ENCODE measurements at regions not wholly inside any gene's neighbourhood (a gene's known extent, or its start where the extent isn't known, plus 50 kb on each side); places are given as distances from the start of the nearest gene placed in this dataset.

- ATAC-seq = peak; percentile 33
These were observed 115.6 kb downstream of the XCL2 start for GRCh38 chr1:168428063-168428731.

GRCh38 chr1:168427051-168427450 is 116.7 kb downstream of the XCL2 start:
- Histone ChIP-seq H3K36me3 (no peaks in the 10 kb centered on the region), H3K27ac (no peak overlapping the region), H3K27me3 (no peaks in the 10 kb centered on the region), H3K9me3 (no peaks in the 10 kb centered on the region), H3K4me3 (no peak overlapping the region), H3K4me1 (peaks cover 8% of the 10 kb centered on the region)
- ATAC-seq = no peak
- intact Hi-C loops (cut with DNase I) = no loop called here
- no peak for TF ChIP-seq CTCF (IDR thresholded peaks at IDR 0.05)
- no peak for DNase-seq

More at GRCh38 chr1:168428063-168428731, 115.6 kb downstream of the XCL2 start:
- Histone ChIP-seq H3K4me1 (peaks cover 8% of the 10 kb centered on the region), H3K9me3 (no peaks in the 10 kb centered on the region), H3K27ac (no peak overlapping the region), H3K4me3 (no peak overlapping the region), H3K36me3 (no peaks in the 10 kb centered on the region), H3K27me3 (no peaks in the 10 kb centered on the region)
- no peak for DNase-seq
- TF ChIP-seq CTCF (IDR thresholded peaks at IDR 0.05) = no peak
- intact Hi-C loops (cut with DNase I) = no loop called here

DNA sequence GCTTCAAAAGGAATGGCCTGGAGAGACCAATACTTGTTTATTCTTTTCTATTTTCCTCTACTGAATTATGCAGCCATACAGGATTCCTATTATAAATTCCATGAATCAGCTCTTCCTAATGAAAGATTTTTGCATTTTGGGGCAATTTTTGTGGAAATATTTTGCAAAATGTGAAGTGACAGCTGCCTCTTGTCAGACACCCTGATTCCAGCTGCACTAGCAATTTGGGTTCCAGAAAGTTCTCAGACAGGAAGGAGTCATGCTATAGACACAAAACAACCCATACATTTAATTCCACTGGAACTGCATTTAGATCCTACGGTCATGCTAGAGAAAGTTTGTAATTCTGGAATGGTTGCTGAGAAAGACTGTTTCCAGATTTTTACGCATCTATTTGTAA is 119.5 kb downstream of the XCL2 start:
- intact Hi-C loops (cut with DNase I) = no loop called here
- H3K27me3 ChIP-seq = no peaks in the 10 kb centered on the region
- TF ChIP-seq CTCF (IDR thresholded peaks at IDR 0.05) = no peak
- ATAC-seq (no peak), DNase-seq (no peak)
- no peak overlapping the region for H3K4me3 ChIP-seq
- no peaks in the 10 kb centered on the region for H3K9me3 ChIP-seq
- no peak overlapping the region for H3K27ac ChIP-seq
- no peaks in the 10 kb centered on the region for H3K36me3 ChIP-seq
- peaks cover 8% of the 10 kb centered on the region for H3K4me1 ChIP-seq

DNA sequence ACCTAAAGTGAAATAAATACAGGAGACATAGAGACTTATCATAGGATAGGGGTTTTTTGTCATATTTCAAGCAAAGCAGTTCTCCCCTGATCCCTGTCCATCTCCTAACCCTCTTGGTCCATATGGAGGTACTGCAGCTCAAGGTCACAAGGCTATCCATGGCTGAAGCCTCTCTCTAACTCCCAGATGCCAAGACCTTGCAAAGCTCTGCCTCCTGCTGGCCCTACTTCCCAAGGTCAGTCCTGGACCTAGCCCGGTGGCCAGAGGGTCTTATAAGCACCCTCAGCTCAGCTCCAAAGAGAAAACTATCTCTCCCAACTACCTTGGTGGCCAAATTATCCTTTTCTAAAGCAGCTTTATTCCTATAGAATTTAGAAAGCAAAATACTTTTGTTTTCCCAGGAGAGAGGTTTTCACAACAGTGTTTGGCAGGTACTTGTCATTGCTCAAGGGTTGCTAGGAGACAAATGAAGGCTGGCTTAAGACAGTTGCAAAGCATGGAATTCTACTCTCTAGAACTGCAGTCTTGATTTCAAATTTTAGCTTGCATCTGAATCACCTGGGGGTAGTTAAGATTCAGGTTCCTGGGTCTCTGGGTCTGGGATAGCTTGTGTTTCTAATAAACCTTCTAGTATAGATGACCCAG is 121.5 kb downstream of the XCL2 start:
- ATAC-seq (no peak), DNase-seq (no peak)
- Histone ChIP-seq H3K36me3 (no peaks in the 10 kb centered on the region), H3K27me3 (no peaks in the 10 kb centered on the region), H3K4me1 (no peaks in the 10 kb centered on the region), H3K9me3 (no peaks in the 10 kb centered on the region), H3K27ac (no peak overlapping the region), H3K4me3 (no peak overlapping the region)
- intact Hi-C loops (cut with DNase I) = no loop called here
- no peak for TF ChIP-seq CTCF (IDR thresholded peaks at IDR 0.05)

GRCh38 chr1:168421399-168422004 is 122.3 kb downstream of the XCL2 start:
- Histone ChIP-seq H3K27ac (peak overlapping the region; percentile 7), H3K4me3 (no peak overlapping the region), H3K27me3 (no peaks in the 10 kb centered on the region), H3K36me3 (no peaks in the 10 kb centered on the region), H3K9me3 (no peaks in the 10 kb centered on the region), H3K4me1 (no peaks in the 10 kb centered on the region)
- ATAC-seq = no peak
- TF ChIP-seq CTCF (IDR thresholded peaks at IDR 0.05) = no peak
- no peak for DNase-seq
- intact Hi-C loops (cut with DNase I) = no loop called here
